H9 (cell line): ENCODE measurements at regions not wholly inside any gene's neighbourhood (a gene's known extent, or its start where the extent isn't known, plus 50 kb on each side); places are given as distances from the start of the nearest gene placed in this dataset.

Source experiments
- DNase-seq: peaks from one replicate; pipeline ENCODE4 v3.0.0-alpha.2; 2017
- H2AFZ ChIP-seq: one replicate; pipeline ENCODE4 v1.6.1; 2013; ENCODE audit warnings: mild to moderate bottlenecking, low read length, control low read depth, moderate library complexity
- H2AK5ac ChIP-seq: 2 replicates; pipeline ENCODE4 v1.6.1; 2013; ENCODE audit warnings: low read length, control low read depth, mixed read lengths; ENCODE audit not compliant: insufficient read length
- H2BK120ac ChIP-seq: one replicate; pipeline ENCODE4 v1.6.1; 2013; ENCODE audit warnings: low read depth, mild to moderate bottlenecking, low read length, control low read depth, inconsistent platforms; ENCODE audit not compliant: poor library complexity, severe bottlenecking
- H2BK12ac ChIP-seq: 2 replicates; pipeline ENCODE4 v1.6.1; 2013; ENCODE audit warnings: low read length, control low read depth, mixed read lengths, low read depth; ENCODE audit not compliant: insufficient read length
- H2BK15ac ChIP-seq: 2 replicates; pipeline ENCODE4 v1.6.1; 2013; ENCODE audit warnings: low read depth, low read length, control low read depth
- H2BK20ac ChIP-seq: one replicate; pipeline ENCODE4 v1.6.1; 2013; ENCODE audit warnings: low read depth, mild to moderate bottlenecking, low read length, control low read depth, inconsistent platforms; ENCODE audit not compliant: poor library complexity, severe bottlenecking
- H2BK5ac ChIP-seq: 2 replicates; pipeline ENCODE4 v1.6.1; 2013; ENCODE audit warnings: low read length, control low read depth, mixed read lengths; ENCODE audit not compliant: insufficient read length
- H3K14ac ChIP-seq: 2 replicates; pipeline ENCODE4 v1.6.1; 2013; ENCODE audit warnings: low read length, control low read depth; ENCODE audit not compliant: insufficient read depth
- H3K18ac ChIP-seq: 2 replicates; pipeline ENCODE4 v1.6.1; 2013; ENCODE audit warnings: low read depth, mild to moderate bottlenecking, mixed read lengths, low read length, control low read depth; ENCODE audit not compliant: insufficient read length
- H3K23ac ChIP-seq: 2 replicates; pipeline ENCODE4 v1.6.1; 2013; ENCODE audit warnings: low read length, control low read depth, mixed read lengths, low read depth; ENCODE audit not compliant: insufficient read length
- H3K23me2 ChIP-seq: 2 replicates; pipeline ENCODE4 v1.6.1; 2013; ENCODE audit warnings: low read depth, mild to moderate bottlenecking, mixed read lengths, low read length, control low read depth; ENCODE audit not compliant: insufficient read length, poor library complexity, severe bottlenecking
- H3K27ac ChIP-seq: 2 replicates; pipeline ENCODE4 v1.5.1; 2013; ENCODE audit warnings: low read length, control low read depth, mixed read lengths, low read depth; ENCODE audit not compliant: insufficient read length
- H3K27me3 ChIP-seq: 2 replicates; pipeline ENCODE4 v1.6.1; 2013; ENCODE audit warnings: low read length, control low read depth, inconsistent platforms; ENCODE audit not compliant: insufficient read depth
- H3K4ac ChIP-seq: 2 replicates; pipeline ENCODE4 v1.6.1; 2013; ENCODE audit warnings: low read depth, mild to moderate bottlenecking, control low read depth, inconsistent platforms, low read length, moderate library complexity
- H3K4me1 ChIP-seq: 2 replicates; pipeline ENCODE4 v1.6.1; 2013; ENCODE audit warnings: low read length, control low read depth, inconsistent platforms; ENCODE audit not compliant: insufficient read depth
- H3K4me2 ChIP-seq: 2 replicates; pipeline ENCODE4 v1.6.1; 2013; ENCODE audit warnings: low read length, control low read depth, mixed read lengths; ENCODE audit not compliant: insufficient read length, insufficient read depth
- H3K56ac ChIP-seq: 2 replicates; pipeline ENCODE4 v1.6.1; 2013; ENCODE audit warnings: low read depth, mild to moderate bottlenecking, mixed read lengths, low read length, control low read depth; ENCODE audit not compliant: insufficient read length
- H3K79me1 ChIP-seq: 2 replicates; pipeline ENCODE4 v1.6.1; 2013; ENCODE audit warnings: low read depth, mild to moderate bottlenecking, moderate library complexity, low read length, control low read depth, inconsistent platforms; ENCODE audit not compliant: insufficient read depth, poor library complexity, severe bottlenecking
- H3K79me2 ChIP-seq: 2 replicates; pipeline ENCODE4 v1.6.1; 2013; ENCODE audit warnings: low read length, control low read depth, inconsistent platforms; ENCODE audit not compliant: insufficient read depth
- H3K9ac ChIP-seq: 2 replicates; pipeline ENCODE4 v1.6.1; 2013; ENCODE audit warnings: low read length, control low read depth, mixed read lengths; ENCODE audit not compliant: insufficient read length; ENCODE audit errors: extremely low read depth
- H3K9me3 ChIP-seq: one replicate; pipeline ENCODE4 v1.6.1; 2013; ENCODE audit warnings: low read depth, low read length, inconsistent platforms; ENCODE audit not compliant: control insufficient read depth
- H3T11ph ChIP-seq: one replicate; pipeline ENCODE4 v1.6.1; 2013; ENCODE audit warnings: mild to moderate bottlenecking, low read length, control low read depth, inconsistent platforms
- H4K20me1 ChIP-seq: one replicate; pipeline ENCODE4 v1.6.1; 2013; ENCODE audit not compliant: control insufficient read depth, insufficient read length, insufficient read depth
- H4K5ac ChIP-seq: 2 replicates; pipeline ENCODE4 v1.6.1; 2013; ENCODE audit warnings: low read depth, mild to moderate bottlenecking, mixed read lengths, low read length, control low read depth; ENCODE audit not compliant: insufficient read length
- H4K8ac ChIP-seq: replicated peaks from 2 replicates; pipeline ENCODE4 v1.6.1; 2013; ENCODE audit warnings: low read length, control low read depth, mixed read lengths, low read depth; ENCODE audit not compliant: insufficient read length
- H4K91ac ChIP-seq: 2 replicates; pipeline ENCODE4 v1.6.1; 2013; ENCODE audit warnings: low read depth, mild to moderate bottlenecking, moderate library complexity, mixed read lengths, low read length, control low read depth; ENCODE audit not compliant: insufficient read length
- H3K27ac Mint-ChIP-seq, 3 experiments: 2 replicates in 2 of 3; 3 replicates in 1 of 3; pipeline ENCODE4 v1.8.0; 2020 to 2021; ENCODE audit warnings: mixed read lengths in 3 of 3, mild to moderate bottlenecking in 1 of 3, moderate library complexity in 1 of 3
- H3K27me3 Mint-ChIP-seq: 2 replicates; pipeline ENCODE4 v1.8.0; 2021; ENCODE audit warnings: low read depth, mild to moderate bottlenecking, moderate library complexity, mixed read lengths
- H3K36me3 Mint-ChIP-seq, 3 experiments: 2 replicates in 2 of 3; 3 replicates in 1 of 3; pipeline ENCODE4 v1.8.0; 2020 to 2021; ENCODE audit warnings: low read depth in 3 of 3, mixed read lengths in 3 of 3; ENCODE audit not compliant: insufficient read depth in 1 of 3
- H3K4me1 Mint-ChIP-seq, 2 experiments: 2 replicates each; pipeline ENCODE4 v1.8.0; 2020; ENCODE audit warnings: mixed read lengths in 2 of 2
- H3K4me3 Mint-ChIP-seq, 2 experiments: 2 replicates in 1 of 2; 3 replicates in 1 of 2; pipeline ENCODE4 v1.8.0; 2020 to 2021; ENCODE audit warnings: mild to moderate bottlenecking in 2 of 2, mixed read lengths in 2 of 2, moderate library complexity in 1 of 2
- H3K9me3 Mint-ChIP-seq, 2 experiments: 2 replicates in 1 of 2; 3 replicates in 1 of 2; pipeline ENCODE4 v1.8.0; 2020; ENCODE audit warnings: mild to moderate bottlenecking in 2 of 2, mixed read lengths in 2 of 2, moderate library complexity in 1 of 2
- CTCF ChIP-seq: fragments of 200-600 bp; sonication (generic); conservative IDR thresholded peaks from 3 replicates; pipeline ENCODE4 v1.8.0; 2021; ENCODE audit warnings: antibody characterized with exemption, mild to moderate bottlenecking
- WGBS: extraction: QIAGEN DNeasy Blood & Tissue Kit; methylation state at CpG from one replicate; pipeline ENCODE4 v1.1.7; 2013; ENCODE audit warnings: missing lambda C conversion rate, low lambda C conversion rate, mixed read lengths; ENCODE audit not compliant: insufficient read length; ENCODE audit errors: extremely low coverage; 5-methylcytosine and 5-hydroxymethylcytosine counted together

- Histone ChIP-seq H3K4me1 (no peaks in the 10 kb centered on the region), H3K14ac (no peak overlapping the region), H3K4ac (no peak overlapping the region), H3K27me3 (no peaks in the 10 kb centered on the region), H3K23me2 (no peaks in the 10 kb centered on the region), H4K5ac (no peak overlapping the region), H3K79me1 (no peaks in the 10 kb centered on the region), H2BK5ac (no peak overlapping the region), H2AK5ac (no peak overlapping the region), H4K91ac (no peak overlapping the region), H3K27ac (no peak overlapping the region), H2BK15ac (no peak overlapping the region), H4K20me1 (no peaks in the 10 kb centered on the region), H2AFZ (no peak overlapping the region), H2BK20ac (no peak overlapping the region), H2BK120ac (no peak overlapping the region), H3K4me2 (no peak overlapping the region), H3T11ph (no peak overlapping the region), H3K79me2 (no peaks in the 10 kb centered on the region), H4K8ac (no peak overlapping the region), H2BK12ac (no peak overlapping the region), H3K23ac (no peak overlapping the region), H3K56ac (no peak overlapping the region), H3K9me3 (no peaks in the 10 kb centered on the region), H3K9ac (no peak overlapping the region), H3K18ac (no peak overlapping the region)
- no peak overlapping the region for H3K4me3 Mint-ChIP-seq
- TF ChIP-seq CTCF, result no peak
- no peaks in the 10 kb centered on the region; the same call in 1 of the 2 replicates for H3K27me3 Mint-ChIP-seq
- H3K4me1 Mint-ChIP-seq, result no peaks in the 10 kb centered on the region
- H3K27ac Mint-ChIP-seq, result no peak overlapping the region
- no peaks in the 10 kb centered on the region for H3K36me3 Mint-ChIP-seq
- no peak for DNase-seq
- no CpG with 5 or more reads among the region's 2 CpGs for WGBS
- no peaks in the 10 kb centered on the region for H3K9me3 Mint-ChIP-seq
These were observed 1422.5 kb downstream of the KCNT2 start for GRCh38 chr1:195185736-195186135.
